IMR-90 (cell line): ENCODE measurements at regions not wholly inside any gene's neighbourhood (a gene's known extent, or its start where the extent isn't known, plus 50 kb on each side); places are given as distances from the start of the nearest gene placed in this dataset.
"Not testable (repeated sequence)": the region's sequence is repeated elsewhere in the genome, so short reads cannot be mapped to it uniquely, and the experiment has no call there.

Experiments
- ATAC-seq: fragments of 200-7000 bp; cut with Tn5 transposase; 2 replicates; pipeline ENCODE4 v1.9.1; 2020; ENCODE audit warnings: low read depth, mild to moderate bottlenecking, moderate library complexity
- BruUV-seq: library from RNA; stranded (reverse); fragments of 400-500 nt; replicated peaks from 2 replicates; lab custom pipeline; 2021; lab: Mats Ljungman, UMichigan
- CTCF ChIA-PET: fragments of 300-600 bp; formaldehyde crosslinking; extraction: SDS; loops from one replicate; lab custom pipeline; 2021; ENCODE audit warnings: antibody characterized with exemption; lab: Yijun Ruan, JAX
- POLR2A ChIA-PET: fragments of 300-600 bp; sonication (Branson Sonifier 250); formaldehyde crosslinking; loops from one replicate; lab custom pipeline; 2022; ENCODE audit warnings: antibody characterized with exemption; ENCODE audit not compliant: unreplicated experiment; lab: Charles Lee
- DNase-seq: peaks from one replicate; pipeline ENCODE4 v3.0.0; 2013
- H2AFZ ChIP-seq: replicated peaks from 2 replicates; pipeline ENCODE3; 2013; ENCODE audit warnings: low read length, mild to moderate bottlenecking; ENCODE audit not compliant: poor library complexity
- H2AK5ac ChIP-seq: 2 replicates; pipeline ENCODE4 v1.6.1; 2013; ENCODE audit warnings: low read depth, low read length, inconsistent platforms
- H2AK9ac ChIP-seq: replicated peaks from 2 replicates; pipeline ENCODE3; 2013; ENCODE audit warnings: mild to moderate bottlenecking, low read depth, low read length, moderate library complexity; ENCODE audit not compliant: poor library complexity
- H2BK120ac ChIP-seq: 2 replicates; pipeline ENCODE4 v1.6.1; 2013; ENCODE audit warnings: low read depth, low read length, inconsistent platforms
- H2BK15ac ChIP-seq: 3 replicates; pipeline ENCODE4 v1.6.1; 2013; ENCODE audit warnings: low read depth, low read length, inconsistent platforms
- H2BK20ac ChIP-seq: 2 replicates; pipeline ENCODE4 v1.6.1; 2013; ENCODE audit warnings: low read depth, mild to moderate bottlenecking, inconsistent platforms, low read length, moderate library complexity
- H2BK5ac ChIP-seq: 2 replicates; pipeline ENCODE4 v1.6.1; 2013; ENCODE audit warnings: mild to moderate bottlenecking, low read depth, low read length, inconsistent platforms; ENCODE audit not compliant: poor library complexity, severe bottlenecking
- H3K14ac ChIP-seq: replicated peaks from 2 replicates; pipeline ENCODE4 v1.6.1; 2013; ENCODE audit warnings: low read depth, low read length, inconsistent platforms
- H3K18ac ChIP-seq: 2 replicates; pipeline ENCODE4 v1.6.1; 2013; ENCODE audit warnings: low read depth, low read length, control low read depth
- H3K23ac ChIP-seq: 2 replicates; pipeline ENCODE4 v1.6.1; 2013; ENCODE audit warnings: low read depth, low read length, inconsistent platforms
- H3K27ac ChIP-seq: 2 replicates; pipeline ENCODE4 v1.5.1; 2013; ENCODE audit warnings: mild to moderate bottlenecking, control low read depth, low read length; ENCODE audit not compliant: insufficient read depth
- H3K27me3 ChIP-seq: 2 replicates; pipeline ENCODE4 v1.6.1; 2013; ENCODE audit warnings: low read length; ENCODE audit not compliant: control insufficient read depth, insufficient read depth
- H3K36me3 ChIP-seq: 2 replicates; pipeline ENCODE4 v1.6.1; 2013; ENCODE audit warnings: low read length, mixed read lengths; ENCODE audit not compliant: control insufficient read depth, insufficient read depth
- H3K4ac ChIP-seq: 2 replicates; pipeline ENCODE4 v1.6.1; 2013; ENCODE audit warnings: low read depth, low read length, inconsistent platforms
- H3K4me1 ChIP-seq: 2 replicates; pipeline ENCODE4 v1.6.1; 2013; ENCODE audit warnings: low read length, mixed read lengths; ENCODE audit not compliant: control insufficient read depth, insufficient read depth
- H3K4me2 ChIP-seq: 2 replicates; pipeline ENCODE4 v1.6.1; 2013; ENCODE audit warnings: low read depth, mild to moderate bottlenecking, control low read depth, low read length, moderate library complexity
- H3K4me3 ChIP-seq: 2 replicates; pipeline ENCODE4 v1.5.1; 2013; ENCODE audit warnings: low read depth, mild to moderate bottlenecking, control low read depth, low read length, moderate library complexity; ENCODE audit not compliant: insufficient read depth
- H3K56ac ChIP-seq: 2 replicates; pipeline ENCODE4 v1.6.1; 2013; ENCODE audit warnings: low read length, inconsistent platforms; ENCODE audit not compliant: insufficient read depth; ENCODE audit errors: extremely low read depth
- H3K79me1 ChIP-seq, 2 experiments: 2 replicates each; pipeline ENCODE4 v1.6.1; 2013; ENCODE audit warnings: low read length in 2 of 2, inconsistent platforms in 1 of 2, low read depth in 1 of 2
- H3K9ac ChIP-seq: 2 replicates; pipeline ENCODE4 v1.6.1; 2013; ENCODE audit warnings: low read depth, low read length, control low read depth
- H3K9me1 ChIP-seq: 2 replicates; pipeline ENCODE4 v1.6.1; 2013; ENCODE audit warnings: low read length, inconsistent platforms; ENCODE audit not compliant: insufficient read depth
- H3K9me3 ChIP-seq: 2 replicates; pipeline ENCODE4 v1.6.1; 2013; ENCODE audit warnings: low read length; ENCODE audit not compliant: control insufficient read depth, insufficient read depth
- H4K20me1 ChIP-seq: 2 replicates; pipeline ENCODE4 v1.6.1; 2013; ENCODE audit warnings: low read length, inconsistent platforms; ENCODE audit not compliant: insufficient read depth
- H4K5ac ChIP-seq: 2 replicates; pipeline ENCODE4 v1.6.1; 2013; ENCODE audit warnings: mild to moderate bottlenecking, low read depth, low read length, control low read depth
- H4K8ac ChIP-seq, 2 experiments: 2 replicates each; pipeline ENCODE4 v1.6.1; 2013; ENCODE audit warnings: low read depth in 2 of 2, low read length in 2 of 2, control low read depth in 1 of 2, inconsistent platforms in 1 of 2
- H4K91ac ChIP-seq: 2 replicates; pipeline ENCODE4 v1.6.1; 2013; ENCODE audit warnings: low read depth, low read length, inconsistent platforms; ENCODE audit not compliant: insufficient read depth
- WGBS, 2 experiments: methylation state at CpG; one replicate each; pipeline versions ENCODE4 v1.1.5 to v1.1.7; 2013; ENCODE audit warnings: missing lambda C conversion rate in 2 of 2; ENCODE audit not compliant: insufficient read length in 1 of 2; ENCODE audit errors: extremely low coverage in 2 of 2; 5-methylcytosine and 5-hydroxymethylcytosine counted together
- dilution Hi-C: fragments of 300-500 bp; cut with HindIII; formaldehyde crosslinking; loops from one replicate; pipeline ENCODE4 v1.14.3; 2018; ENCODE audit warnings: low sequenced_read_pairs; ENCODE audit not compliant: unreplicated experiment
- in situ Hi-C: fragments of 300-500 bp; cut with MboI; formaldehyde crosslinking; loops from 3 replicates; pipeline ENCODE4 v1.14.3; 2019; ENCODE audit warnings: low sequenced_read_pairs, inconsistent platforms, mixed read lengths
- intact Hi-C: fragments of 100-400 bp; cut with micrococcal nuclease; formaldehyde crosslinking; loops from 2 replicates; pipeline ENCODE4 v1.10.0; 2022

GRCh38 chr9:66266202-66266601 lies 529.3 kb downstream of the FOXD4L4 start:
- H3K4me2 ChIP-seq, H3K27me3 ChIP-seq, DNase-seq, H3K23ac ChIP-seq, H2AFZ ChIP-seq, intact Hi-C loops, H3K9me1 ChIP-seq, dilution Hi-C loops, H2BK5ac ChIP-seq, POLR2A ChIA-PET, H3K9me3 ChIP-seq, H3K18ac ChIP-seq, H2BK15ac ChIP-seq, H2BK20ac ChIP-seq, H3K4me3 ChIP-seq, ATAC-seq, H3K56ac ChIP-seq, H3K9ac ChIP-seq, in situ Hi-C loops, H4K5ac ChIP-seq, BruUV-seq, H3K4me1 ChIP-seq, H3K27ac ChIP-seq, CTCF ChIA-PET, H4K91ac ChIP-seq, H4K8ac ChIP-seq, H4K20me1 ChIP-seq, H2AK9ac ChIP-seq, H2AK5ac ChIP-seq, H2BK120ac ChIP-seq, H3K79me1 ChIP-seq, H3K36me3 ChIP-seq, H3K14ac ChIP-seq, H3K4ac ChIP-seq: not testable (repeated sequence)
- WGBS, 2 experiments = no CpG with 5 or more reads among the region's 19 CpGs

- DNase-seq, H3K4ac ChIP-seq, CTCF ChIA-PET, H2AK9ac ChIP-seq, ATAC-seq, H3K9me1 ChIP-seq, H3K56ac ChIP-seq, H3K27ac ChIP-seq, H3K23ac ChIP-seq, POLR2A ChIA-PET, H3K79me1 ChIP-seq, H3K9ac ChIP-seq, H2AFZ ChIP-seq, H4K5ac ChIP-seq, BruUV-seq, H4K91ac ChIP-seq, H4K20me1 ChIP-seq, H4K8ac ChIP-seq, H2BK15ac ChIP-seq, H2AK5ac ChIP-seq, in situ Hi-C loops, H3K27me3 ChIP-seq, H2BK5ac ChIP-seq, H3K18ac ChIP-seq, H2BK20ac ChIP-seq, dilution Hi-C loops, intact Hi-C loops, H3K4me3 ChIP-seq, H3K4me2 ChIP-seq, H2BK120ac ChIP-seq, H3K9me3 ChIP-seq, H3K14ac ChIP-seq, H3K4me1 ChIP-seq, H3K36me3 ChIP-seq: not testable (repeated sequence)
- WGBS, 2 experiments = no CpG with 5 or more reads among the region's 31 CpGs
These were observed 530.0 kb downstream of the FOXD4L4 start for GRCh38 chr9:66266856-66267430.
